ENCODE measurements at regions not wholly inside any gene's neighbourhood (a gene's known extent, or its start where the extent isn't known, plus 50 kb on each side); places are given as distances from the start of the nearest gene placed in this dataset.

DNA sequence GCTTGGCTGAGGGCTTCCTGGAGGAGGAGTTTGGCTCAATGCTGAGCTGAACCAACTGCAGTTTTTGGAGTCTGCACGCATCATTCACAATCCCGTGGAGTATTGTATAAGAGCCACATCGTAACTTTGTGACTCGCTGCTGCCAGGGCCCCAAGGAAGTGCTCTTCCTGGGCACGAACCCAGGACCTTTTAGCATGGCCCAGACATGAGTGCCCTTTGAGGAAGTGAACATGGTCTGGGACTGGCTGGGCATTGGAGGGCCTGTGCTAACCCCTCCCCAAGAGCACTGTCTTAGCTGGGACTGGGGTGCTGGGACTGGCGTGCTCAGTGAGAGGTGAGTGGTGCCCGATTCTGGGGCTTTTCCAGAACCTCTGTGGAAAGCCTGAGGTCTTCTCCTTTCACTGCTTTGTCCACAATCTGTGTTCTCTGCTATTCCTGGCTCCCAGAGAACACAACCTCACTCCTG, 88.6 kb downstream of the LIPG start:
- TF ChIP-seq GABPA (IDR thresholded peaks at IDR 0.05; ENCODE audit: borderline replicate concordance, insufficient read depth, low read length) (no peak), TCF12 (IDR thresholded peaks at IDR 0.05; ENCODE audit: low read depth, low read length) (no peak), SRF (IDR thresholded peaks at IDR 0.05; ENCODE audit: low read depth, low read length) (no peak), EZH2 (IDR thresholded peaks at IDR 0.05; ENCODE audit: low read depth, low read length, severe bottlenecking) (no peak), SIN3A (conservative IDR thresholded peaks at IDR 0.05 in 1 of 2, IDR thresholded peaks at IDR 0.05 in 1 of 2; ENCODE audit: low read depth in 1 of 2, low read length in 2 of 2) (no peak), POLR2A (IDR thresholded peaks at IDR 0.05; ENCODE audit: control extremely low read depth in 1 of 2, low read depth in 2 of 2, low read length in 2 of 2) (no peak), CHD1 (IDR thresholded peaks at IDR 0.05; ENCODE audit: low read depth, low read length) (no peak), JUN (IDR thresholded peaks at IDR 0.05; ENCODE audit: low read depth, low read length) (no peak), EP300 (IDR thresholded peaks at IDR 0.05; ENCODE audit: borderline replicate concordance in 1 of 2, low read depth in 2 of 2, low read length in 2 of 2) (no peak), JUND (IDR thresholded peaks at IDR 0.05; ENCODE audit: low read length) (no peak), SAP30 (IDR thresholded peaks at IDR 0.05; ENCODE audit: insufficient read depth, insufficient replicate concordance, low read length) (no peak)
- TF ChIP-seq, protein P1, sequence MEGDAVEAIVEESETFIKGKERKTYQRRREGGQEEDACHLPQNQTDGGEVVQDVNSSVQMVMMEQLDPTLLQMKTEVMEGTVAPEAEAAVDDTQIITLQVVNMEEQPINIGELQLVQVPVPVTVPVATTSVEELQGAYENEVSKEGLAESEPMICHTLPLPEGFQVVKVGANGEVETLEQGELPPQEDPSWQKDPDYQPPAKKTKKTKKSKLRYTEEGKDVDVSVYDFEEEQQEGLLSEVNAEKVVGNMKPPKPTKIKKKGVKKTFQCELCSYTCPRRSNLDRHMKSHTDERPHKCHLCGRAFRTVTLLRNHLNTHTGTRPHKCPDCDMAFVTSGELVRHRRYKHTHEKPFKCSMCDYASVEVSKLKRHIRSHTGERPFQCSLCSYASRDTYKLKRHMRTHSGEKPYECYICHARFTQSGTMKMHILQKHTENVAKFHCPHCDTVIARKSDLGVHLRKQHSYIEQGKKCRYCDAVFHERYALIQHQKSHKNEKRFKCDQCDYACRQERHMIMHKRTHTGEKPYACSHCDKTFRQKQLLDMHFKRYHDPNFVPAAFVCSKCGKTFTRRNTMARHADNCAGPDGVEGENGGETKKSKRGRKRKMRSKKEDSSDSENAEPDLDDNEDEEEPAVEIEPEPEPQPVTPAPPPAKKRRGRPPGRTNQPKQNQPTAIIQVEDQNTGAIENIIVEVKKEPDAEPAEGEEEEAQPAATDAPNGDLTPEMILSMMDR (IDR thresholded peaks at IDR 0.05; ENCODE audit: control extremely low read depth in 1 of 3, insufficient read depth in 1 of 3, low read depth in 1 of 3, low read length in 3 of 3): no peak

Measured in H1 (cell line).